ENCODE measurements at regions not wholly inside any gene's neighbourhood (a gene's known extent, or its start where the extent isn't known, plus 50 kb on each side); places are given as distances from the start of the nearest gene placed in this dataset.
"Not testable (repeated sequence)": the region's sequence is repeated elsewhere in the genome, so short reads cannot be mapped to it uniquely, and the experiment has no call there.

- BruUV-seq (replicated peaks), result no TSS peak
- intact Hi-C loops (cut with micrococcal nuclease; ENCODE audit: unreplicated experiment), result no loop called here
- Histone ChIP-seq H3K36me3 (ENCODE audit: low read depth) (no peaks in the 10 kb centered on the region), H3K27me3 (ENCODE audit: insufficient read depth, low read depth) (no peaks in the 10 kb centered on the region), H3K4me1 (replicated peaks; ENCODE audit: insufficient read depth) (no peaks in the 10 kb centered on the region), H2AFZ (0 out of 2 replicates have a peak overlapping the region, but pooled peaks have one; percentile 15), H3K4me2 (no peak overlapping the region), H3K9me2 (ENCODE audit: insufficient read depth) (no peaks in the 10 kb centered on the region), H3K27ac (no peak overlapping the region), H3K4me3 (no peak overlapping the region), H3F3A (ENCODE audit: insufficient read depth, low read depth) (no peaks in the 10 kb centered on the region), H4K20me1 (ENCODE audit: insufficient read depth) (no peaks in the 10 kb centered on the region), H3K79me2 (ENCODE audit: low read depth) (no peaks in the 10 kb centered on the region), H3K9me3 (ENCODE audit: insufficient read depth, low read depth) (no peaks in the 10 kb centered on the region)
- no peak for TF ChIP-seq CTCF (conservative IDR thresholded peaks at IDR 0.05)
- no peak for TF ChIP-seq EZH2 (IDR thresholded peaks at IDR 0.05; ENCODE audit: low read depth)
- ChIA-PET CTCF (no interaction called here), POLR2A (ENCODE audit: unreplicated experiment) (no interaction called here)
- no peak for DNase-seq
Measured at GRCh38 chr12:73841963-73842362, 695.7 kb upstream of the ATXN7L3B start.

GRCh38 chr12:73863546-73863945, 674.1 kb upstream of the ATXN7L3B start:
- Histone ChIP-seq H4K20me1 (ENCODE audit: insufficient read depth) (no peaks in the 10 kb centered on the region), H3K4me2 (no peak overlapping the region), H3K4me1 (replicated peaks; ENCODE audit: insufficient read depth) (no peaks in the 10 kb centered on the region), H2AFZ (0 out of 2 replicates have a peak overlapping the region, but pooled peaks have one; percentile 52), H3K9me2 (ENCODE audit: insufficient read depth) (no peaks in the 10 kb centered on the region), H3K36me3 (ENCODE audit: low read depth) (no peaks in the 10 kb centered on the region), H3K4me3 (no peak overlapping the region), H3K79me2 (ENCODE audit: low read depth) (no peaks in the 10 kb centered on the region), H3F3A (ENCODE audit: insufficient read depth, low read depth) (no peaks in the 10 kb centered on the region), H3K27ac (no peak overlapping the region), H3K27me3 (ENCODE audit: insufficient read depth, low read depth) (no peaks in the 10 kb centered on the region), H3K9me3 (ENCODE audit: insufficient read depth, low read depth) (no peaks in the 10 kb centered on the region)
- DNase-seq, result no peak
- no TSS peak for BruUV-seq (replicated peaks)
- TF ChIP-seq EZH2 (IDR thresholded peaks at IDR 0.05; ENCODE audit: low read depth), result no peak
- TF ChIP-seq CTCF (conservative IDR thresholded peaks at IDR 0.05), result no peak
- ChIA-PET POLR2A (ENCODE audit: unreplicated experiment) (no interaction called here), CTCF (no interaction called here)
- intact Hi-C loops (cut with micrococcal nuclease; ENCODE audit: unreplicated experiment), result no loop called here

- H3K4me1 ChIP-seq (replicated peaks; ENCODE audit: insufficient read depth), result no peaks in the 10 kb centered on the region
- H3K9me2 ChIP-seq (ENCODE audit: insufficient read depth), result no peaks in the 10 kb centered on the region
- H3K9me3 ChIP-seq (ENCODE audit: insufficient read depth, low read depth), result no peaks in the 10 kb centered on the region
- no peak overlapping the region for H2AFZ ChIP-seq
- no peaks in the 10 kb centered on the region for H3K79me2 ChIP-seq (ENCODE audit: low read depth)
- ChIA-PET CTCF (no interaction called here), POLR2A (ENCODE audit: unreplicated experiment) (no interaction called here)
- H3K36me3 ChIP-seq (ENCODE audit: low read depth), result no peaks in the 10 kb centered on the region
- no peak for DNase-seq
- no peak overlapping the region for H3K4me3 ChIP-seq
- H3K27ac ChIP-seq, result no peak overlapping the region
- H3K4me2 ChIP-seq, result no peak overlapping the region
- H4K20me1 ChIP-seq (ENCODE audit: insufficient read depth), result no peaks in the 10 kb centered on the region
- intact Hi-C loops (cut with micrococcal nuclease; ENCODE audit: unreplicated experiment), result no loop called here
- no peaks in the 10 kb centered on the region for H3K27me3 ChIP-seq (ENCODE audit: insufficient read depth, low read depth)
- H3F3A ChIP-seq (ENCODE audit: insufficient read depth, low read depth), result no peaks in the 10 kb centered on the region
- no peak for TF ChIP-seq CTCF (conservative IDR thresholded peaks at IDR 0.05)
- TF ChIP-seq EZH2 (IDR thresholded peaks at IDR 0.05; ENCODE audit: low read depth), result no peak
- BruUV-seq (replicated peaks), result no TSS peak
Measured at GRCh38 chr12:73867147-73867546, 670.5 kb upstream of the ATXN7L3B start.

- H3K4me1 ChIP-seq (replicated peaks; ENCODE audit: insufficient read depth); CTCF ChIA-PET; H3K9me3 ChIP-seq (ENCODE audit: insufficient read depth, low read depth); BruUV-seq (replicated peaks); H3K79me2 ChIP-seq (ENCODE audit: low read depth); H3K9me2 ChIP-seq (ENCODE audit: insufficient read depth); H4K20me1 ChIP-seq (ENCODE audit: insufficient read depth); DNase-seq; POLR2A ChIA-PET (ENCODE audit: unreplicated experiment); H3K27me3 ChIP-seq (ENCODE audit: insufficient read depth, low read depth); H3F3A ChIP-seq (ENCODE audit: insufficient read depth, low read depth); H3K4me3 ChIP-seq; H2AFZ ChIP-seq; H3K27ac ChIP-seq; H3K4me2 ChIP-seq; H3K36me3 ChIP-seq (ENCODE audit: low read depth); intact Hi-C loops (cut with micrococcal nuclease; ENCODE audit: unreplicated experiment): not testable (repeated sequence)
Measured at GRCh38 chr12:73877291-73877690, 660.3 kb upstream of the ATXN7L3B start.
